GM04503 (cell line): ENCODE measurements at regions not wholly inside any gene's neighbourhood (a gene's known extent, or its start where the extent isn't known, plus 50 kb on each side); places are given as distances from the start of the nearest gene placed in this dataset.
"Not testable (repeated sequence)": the region's sequence is repeated elsewhere in the genome, so short reads cannot be mapped to it uniquely, and the experiment has no call there.

ENCODE experiments used
- DNase-seq: peaks from one replicate; pipeline ENCODE4 v3.0.0-alpha.2; 2012; ENCODE audit warnings: low read depth

DNA sequence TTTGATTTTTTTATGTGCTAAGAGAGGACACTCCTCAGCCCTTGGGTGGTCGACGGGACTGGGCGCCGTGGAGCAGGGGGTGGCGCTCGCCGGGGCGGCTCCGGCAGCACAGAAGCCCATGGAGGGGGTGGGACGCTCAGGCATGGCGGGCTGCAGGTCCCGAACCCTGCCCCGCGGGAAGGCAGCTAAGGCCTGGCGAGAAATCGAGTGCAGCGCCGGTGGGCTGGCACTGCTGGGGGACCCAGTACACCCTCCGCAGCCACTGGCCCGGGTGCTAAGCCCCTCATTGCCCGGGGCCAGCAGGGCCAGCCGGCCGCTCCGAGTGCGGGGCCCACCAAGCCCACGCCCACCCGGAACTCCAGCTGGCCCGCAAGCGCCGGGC is 669.7 kb upstream of the CTNND2 start:
- DNase-seq, result not testable (repeated sequence)

DNA sequence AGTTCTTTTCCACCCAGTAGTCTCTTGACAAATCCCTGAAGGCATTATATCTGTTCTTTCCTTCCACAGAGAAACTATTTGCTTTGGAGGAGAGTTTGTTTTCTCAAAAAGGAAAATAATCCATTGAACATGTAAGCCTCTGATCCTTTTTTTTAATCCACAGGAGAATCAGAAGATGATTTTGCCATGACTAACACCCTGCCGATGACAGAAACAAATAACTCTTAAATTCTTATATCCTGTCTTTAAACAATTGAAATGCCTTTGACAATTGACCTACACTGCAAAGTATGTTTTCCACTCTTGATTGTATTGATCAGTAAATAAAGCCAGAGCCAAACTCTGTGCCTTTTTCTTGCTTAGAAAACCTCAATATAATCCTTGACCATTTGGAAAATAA is 666.4 kb upstream of the CTNND2 start:
- DNase-seq, result no peak

DNA sequence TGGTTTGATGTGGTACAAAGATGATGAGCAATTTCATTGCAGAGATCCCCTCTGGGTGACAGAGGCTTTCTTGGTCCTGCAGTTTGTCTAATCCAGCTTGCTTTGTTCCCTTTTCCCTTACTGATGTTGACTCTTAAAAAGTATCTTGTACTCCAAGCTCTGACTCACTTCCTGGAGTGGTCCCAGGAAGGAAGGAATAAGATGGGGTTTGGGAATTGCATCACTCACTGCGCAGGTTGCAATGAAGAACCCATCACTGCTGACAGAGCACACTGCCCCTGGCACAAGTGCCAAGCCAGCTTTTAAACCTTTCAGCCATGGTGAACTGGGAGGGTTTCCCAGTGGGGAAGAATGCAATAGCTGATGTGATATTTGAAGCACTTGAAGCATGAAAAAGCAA is 662.2 kb upstream of the CTNND2 start:
- no peak for DNase-seq

DNA sequence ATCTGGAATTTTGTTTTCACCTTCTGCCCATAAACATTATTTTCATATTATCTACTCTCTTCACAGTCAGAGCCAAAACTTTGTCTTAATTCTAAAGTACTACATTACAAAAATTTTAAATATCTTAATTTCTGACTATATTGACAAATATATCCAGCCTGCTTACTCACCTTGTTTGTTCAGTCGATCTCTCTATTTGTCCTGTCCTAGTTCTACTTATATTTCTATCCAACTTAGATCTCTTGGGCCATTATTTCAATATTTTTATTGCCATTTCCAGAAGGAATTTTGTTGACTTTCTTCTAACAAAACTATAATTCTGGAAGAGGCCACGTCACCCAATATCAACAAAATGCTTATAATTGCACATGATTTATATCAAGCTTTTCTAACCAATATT is 652.8 kb upstream of the CTNND2 start:
- DNase-seq, result no peak

DNA sequence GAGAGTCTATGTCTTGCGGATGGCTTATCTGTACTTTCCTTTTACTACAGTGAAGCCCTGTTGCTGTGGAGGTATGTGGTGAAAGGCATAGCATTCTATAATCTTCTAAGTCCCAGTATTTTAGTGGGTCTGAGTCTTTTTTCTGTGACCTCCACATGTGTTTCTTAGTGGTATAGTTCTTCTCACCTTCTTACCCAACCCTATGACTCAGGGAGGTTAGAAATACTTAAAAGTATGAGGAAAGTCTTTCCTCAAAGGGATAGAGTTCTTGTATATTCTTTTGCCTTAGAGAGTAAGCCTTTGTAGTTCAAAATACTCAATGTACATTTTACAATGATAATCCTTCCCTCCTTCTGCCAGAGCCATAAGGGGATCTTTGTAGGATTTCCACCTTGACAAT is 621.9 kb upstream of the CTNND2 start:
- DNase-seq, result no peak

DNA sequence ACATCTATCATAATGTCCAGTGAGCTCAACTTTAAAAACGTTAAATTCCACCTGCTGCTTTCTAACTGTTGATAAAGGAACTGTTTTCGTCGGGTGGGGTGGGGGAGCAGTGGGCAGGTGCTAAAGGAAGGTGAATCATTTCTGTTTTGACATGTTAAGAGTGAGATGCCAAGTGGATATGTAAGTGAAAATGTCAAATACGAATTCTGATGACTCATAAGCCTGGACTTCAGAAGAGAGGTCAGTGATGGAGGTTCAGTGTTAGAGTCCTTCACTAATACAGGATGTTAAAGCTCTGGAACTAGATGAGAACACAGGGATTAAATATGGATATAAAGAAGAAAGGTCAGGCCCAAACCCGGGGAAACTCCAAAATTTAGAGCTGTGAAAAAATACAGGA is 617.9 kb upstream of the CTNND2 start:
- DNase-seq, result no peak

DNA sequence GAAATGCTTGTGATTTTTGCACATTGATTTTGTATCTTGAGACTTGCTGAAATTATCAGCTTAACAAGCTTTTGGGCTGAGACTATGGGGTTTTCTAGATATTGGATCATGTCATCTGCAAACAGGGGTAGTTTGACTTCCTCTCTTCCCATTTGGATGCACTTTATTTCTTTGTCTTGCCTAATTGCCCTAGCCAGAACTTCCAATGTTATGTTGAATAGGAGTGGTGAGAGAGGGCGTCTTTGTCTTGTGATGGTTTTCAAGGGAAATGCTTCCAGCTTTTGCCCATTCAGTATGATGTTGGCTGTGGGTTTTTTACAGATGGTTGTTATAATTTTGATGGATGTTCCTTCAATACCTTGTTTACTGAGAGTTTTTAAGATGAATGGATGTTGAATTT is 600.7 kb upstream of the CTNND2 start:
- DNase-seq, result not testable (repeated sequence)

DNA sequence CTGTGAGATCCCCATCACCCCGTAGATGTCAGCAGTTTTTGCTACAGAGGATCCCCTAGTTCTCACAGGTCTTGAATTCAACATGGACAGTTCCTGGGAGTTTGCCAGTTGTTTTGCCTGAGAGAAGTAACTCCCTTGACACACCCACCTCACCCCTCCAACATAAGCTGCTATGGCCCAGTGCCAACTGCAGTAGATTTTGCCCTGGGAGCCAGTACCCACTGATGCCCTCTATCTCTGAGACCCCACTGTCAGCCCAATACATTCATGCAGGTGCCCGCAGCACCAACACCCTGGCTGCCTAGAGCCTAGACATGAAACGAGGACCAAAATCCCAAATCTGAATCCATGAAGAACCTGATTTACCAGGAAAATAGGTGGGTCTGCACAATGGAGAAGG is 583.9 kb upstream of the CTNND2 start:
- no peak for DNase-seq

DNA sequence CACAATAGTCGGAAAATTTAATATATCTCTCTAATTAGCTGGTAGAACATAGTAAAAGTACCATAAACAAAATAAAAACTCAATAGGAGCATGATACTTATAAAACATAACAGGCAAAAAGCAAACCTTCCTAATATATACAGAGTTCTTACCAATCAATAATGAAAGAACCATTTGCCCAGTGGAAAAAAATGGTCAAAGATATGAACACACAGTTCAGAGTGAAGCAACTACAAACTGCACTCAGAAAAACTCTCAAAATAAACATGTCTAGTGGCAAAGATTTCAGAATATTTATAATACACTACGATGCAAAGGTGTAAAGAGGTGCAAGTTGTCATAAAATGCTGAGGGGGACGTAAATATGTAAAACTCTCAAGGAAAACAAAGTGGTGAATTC is 576.2 kb upstream of the CTNND2 start:
- no peak for DNase-seq

DNA sequence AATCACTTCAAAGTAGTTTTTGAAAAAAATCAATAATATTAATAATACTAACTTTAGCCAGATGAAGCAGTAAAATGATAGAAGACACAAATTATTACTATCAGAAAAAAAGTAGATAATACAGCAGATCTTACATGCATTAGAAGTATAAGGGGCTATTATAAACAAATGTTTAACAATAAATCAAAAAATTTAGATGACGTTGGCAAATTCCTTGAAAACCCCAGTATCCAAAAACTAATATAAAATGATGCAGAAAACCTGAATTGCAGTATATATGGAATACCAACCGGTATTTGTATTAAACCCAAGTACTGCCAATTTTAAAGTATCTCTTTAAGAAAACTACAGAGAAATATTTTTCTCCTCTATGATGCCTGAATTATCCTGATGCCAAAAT is 573.3 kb upstream of the CTNND2 start:
- DNase-seq, result no peak

DNA sequence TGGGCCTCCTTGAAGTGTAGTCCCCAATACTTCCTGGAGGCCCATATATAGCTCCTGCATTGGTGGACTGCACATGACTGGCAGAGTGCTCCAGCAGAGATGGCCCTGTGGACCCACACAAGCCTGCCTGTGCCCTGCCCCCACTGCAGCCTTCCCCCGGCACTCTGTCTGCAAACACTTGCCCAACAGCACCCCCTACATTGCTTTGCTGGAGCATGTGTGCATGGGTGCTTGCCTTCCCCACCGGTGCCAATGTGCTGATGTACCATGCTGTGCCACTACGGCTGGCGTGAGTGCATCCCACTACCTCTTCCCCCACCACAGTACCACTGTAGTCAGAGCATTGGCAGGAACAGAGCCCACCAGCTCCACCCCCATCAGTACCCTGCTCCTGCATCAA is 563.6 kb upstream of the CTNND2 start:
- no peak for DNase-seq

DNA sequence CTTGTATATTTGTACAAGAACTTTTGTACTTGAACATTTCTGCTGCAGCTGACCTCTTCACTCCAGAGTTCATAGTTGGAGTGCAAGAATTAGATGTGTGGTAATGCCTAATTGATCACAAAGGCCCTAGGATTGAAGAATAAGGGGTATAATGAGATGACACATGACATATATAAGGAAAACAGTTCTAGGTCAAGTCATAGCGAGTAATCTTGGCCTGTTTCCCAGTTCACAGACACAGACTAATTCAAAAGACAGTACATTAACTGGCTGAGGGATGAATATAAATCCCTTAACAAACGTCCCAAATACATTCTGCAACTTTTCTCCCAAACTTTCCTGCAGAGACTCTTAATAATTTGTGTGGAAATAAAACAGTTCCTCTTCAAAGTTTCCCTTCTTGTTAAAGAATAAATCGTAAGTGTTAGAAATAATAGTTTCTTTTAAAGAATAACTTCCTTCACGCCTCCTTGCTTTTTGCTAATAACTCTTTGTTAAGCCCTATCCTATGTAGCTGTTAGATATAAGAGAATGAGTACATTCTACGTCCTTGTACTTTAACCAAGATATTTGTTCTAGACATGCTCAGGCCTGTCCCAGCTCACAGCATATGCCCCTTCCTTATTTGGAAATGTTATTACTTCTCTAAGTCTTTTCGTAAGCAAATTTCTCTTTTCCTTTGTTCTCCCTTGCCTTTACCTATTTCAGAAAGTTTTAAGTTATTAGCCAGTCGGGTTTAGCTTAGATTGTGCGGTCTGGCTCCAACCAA is 556.4 kb upstream of the CTNND2 start:
- DNase-seq, result no peak

DNA sequence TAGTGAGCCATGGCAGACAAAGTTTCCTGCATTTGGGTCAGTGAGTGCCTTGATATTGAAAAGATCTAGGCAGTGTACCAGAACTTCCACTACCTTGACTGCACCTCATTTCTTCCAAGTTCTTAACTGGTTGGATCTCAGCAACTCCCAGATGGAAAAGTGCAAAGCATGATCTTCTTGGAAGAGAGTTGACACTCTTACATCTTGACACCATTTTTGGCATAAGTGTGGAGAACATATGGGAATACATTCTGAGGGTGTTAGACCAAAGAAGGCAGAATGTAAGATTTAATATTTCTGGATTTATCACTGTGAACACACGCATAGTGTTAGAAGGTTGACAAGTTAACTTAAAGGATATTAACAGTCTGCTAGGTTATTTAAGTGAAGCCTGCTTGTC is 555.1 kb upstream of the CTNND2 start:
- DNase-seq, result no peak

DNA sequence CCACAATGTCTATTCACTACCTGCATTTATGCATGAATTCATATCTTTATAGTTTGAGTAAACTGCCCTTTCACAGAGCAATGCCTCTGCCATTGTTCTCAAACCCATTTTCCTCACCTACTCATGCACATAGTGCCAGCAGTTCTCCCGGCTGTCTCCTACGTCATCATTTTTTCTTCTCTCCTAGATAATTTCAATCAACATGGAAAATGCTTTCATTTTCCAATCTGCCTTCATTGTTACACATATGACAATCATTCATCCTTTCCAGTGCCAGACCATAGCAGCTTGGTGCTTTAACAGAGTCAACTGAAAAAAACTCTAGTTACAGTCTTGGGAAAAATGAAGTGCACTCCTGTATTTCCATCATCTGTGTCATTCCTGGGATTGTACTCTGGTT is 514.8 kb upstream of the CTNND2 start:
- no peak for DNase-seq

DNA sequence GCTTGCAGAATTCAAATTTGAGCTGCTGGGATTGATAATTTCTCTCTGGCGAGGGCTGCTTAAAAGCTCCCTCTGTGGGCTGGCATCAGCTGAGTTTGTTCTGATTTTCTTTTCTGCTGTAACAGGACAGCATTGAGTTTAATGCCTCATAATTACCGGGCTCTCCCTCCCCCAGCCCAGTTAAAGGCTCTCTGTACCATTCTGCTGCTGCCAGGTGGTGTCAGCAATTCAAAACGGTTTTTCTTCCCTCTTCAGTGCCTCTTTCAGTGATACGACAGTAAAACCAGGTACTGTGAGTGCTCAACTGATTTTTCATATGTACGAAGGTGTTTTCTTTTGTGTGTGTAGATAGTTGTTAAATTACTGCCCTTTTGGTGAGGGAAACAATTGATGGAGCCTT is 509.3 kb upstream of the CTNND2 start:
- DNase-seq, result no peak

DNA sequence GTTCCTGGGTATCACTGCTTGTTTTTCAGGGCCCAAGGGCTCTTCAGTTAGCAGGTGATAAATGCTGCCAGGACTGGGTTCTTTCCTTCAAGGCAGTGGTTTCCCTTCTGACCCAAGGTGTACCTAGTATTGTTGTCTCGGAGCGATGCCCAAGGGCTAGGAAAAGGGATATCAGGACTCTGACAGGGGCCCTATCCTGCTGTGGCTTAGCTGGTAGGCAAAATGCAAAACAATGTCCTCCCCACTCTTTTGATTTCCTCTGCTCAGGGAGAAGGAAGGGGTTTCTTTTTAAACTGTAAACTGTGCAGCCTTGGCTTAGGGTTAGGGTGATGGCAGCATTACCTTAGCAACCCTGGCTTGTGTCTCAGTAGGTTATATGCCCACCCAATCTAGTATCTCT is 508.8 kb upstream of the CTNND2 start:
- DNase-seq, result no peak

DNA sequence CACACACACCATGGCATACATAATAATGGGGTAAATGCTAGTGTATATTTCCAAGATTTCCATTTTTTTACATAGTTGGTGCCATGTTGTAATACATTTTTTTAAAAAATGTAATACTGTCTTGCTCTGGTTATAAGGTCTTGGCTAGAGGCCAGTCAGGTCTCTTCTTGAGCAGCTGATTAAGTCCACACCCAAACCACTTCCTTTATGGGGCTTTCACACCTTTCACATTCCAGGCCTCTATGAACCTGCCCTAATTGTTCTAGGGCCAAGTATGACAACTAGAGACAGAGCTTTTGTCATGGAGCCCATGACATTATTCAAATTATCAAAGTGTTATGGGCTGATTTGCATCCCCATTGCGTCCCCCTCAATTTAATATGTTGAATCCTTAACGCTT is 495.6 kb upstream of the CTNND2 start:
- no peak for DNase-seq

DNA sequence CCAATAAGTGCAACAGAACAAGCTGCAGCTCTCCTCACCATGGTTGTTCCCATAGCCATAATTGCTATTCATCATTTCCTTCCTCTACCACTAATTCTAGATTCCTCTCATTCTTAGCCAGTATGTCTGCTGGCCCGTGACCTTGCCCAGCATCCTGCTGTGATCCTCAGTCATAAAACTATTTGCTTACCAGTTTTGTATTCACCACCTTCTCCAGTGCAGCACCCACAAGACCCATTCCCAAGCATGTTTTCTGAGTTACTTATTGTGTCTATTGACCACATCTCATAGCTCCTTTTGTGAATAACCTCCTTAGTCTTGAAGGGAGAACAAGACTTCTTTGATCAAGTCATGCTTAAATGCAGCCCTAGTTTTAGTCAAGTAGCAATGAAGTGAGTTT is 488.0 kb upstream of the CTNND2 start:
- DNase-seq, result no peak

DNA sequence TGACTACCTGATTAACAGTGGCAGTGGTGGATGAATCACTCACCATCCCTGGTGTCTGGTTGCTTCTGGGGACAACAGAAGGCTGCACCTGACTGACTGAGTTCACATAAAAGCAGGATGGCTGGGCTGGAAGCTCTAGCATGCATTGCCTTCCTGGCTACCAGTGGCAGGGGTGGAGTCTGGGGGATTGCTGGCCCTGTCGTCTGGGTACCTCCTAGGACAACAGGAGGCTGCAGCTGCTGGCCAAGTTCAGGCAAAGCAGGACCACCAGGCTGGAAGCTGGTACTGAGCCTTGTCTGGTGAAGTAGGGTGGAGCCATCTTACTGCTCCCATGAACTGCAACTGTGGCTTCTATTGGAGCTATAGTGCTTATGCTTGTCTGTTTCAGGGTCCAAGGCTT is 480.8 kb upstream of the CTNND2 start:
- DNase-seq, result no peak

DNA sequence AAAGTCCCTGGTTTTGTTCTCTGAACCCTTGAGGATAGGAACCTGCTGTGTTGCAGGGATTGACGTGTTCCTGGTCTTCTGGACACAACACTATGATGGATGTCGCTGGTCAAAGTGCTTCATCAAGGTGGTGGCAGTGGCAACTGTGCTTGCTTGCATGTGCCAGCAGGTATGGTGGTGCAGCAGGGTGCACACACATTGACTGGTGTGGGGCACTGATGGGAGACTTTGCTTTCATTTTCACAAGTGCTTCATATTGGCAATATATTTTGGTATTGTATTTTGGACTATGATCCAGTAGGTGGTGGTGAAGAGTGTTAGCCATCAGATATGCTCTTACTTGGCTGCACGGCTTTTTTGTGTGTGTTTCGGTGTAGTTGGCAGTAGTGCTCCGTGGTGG is 479.8 kb upstream of the CTNND2 start:
- no peak for DNase-seq

DNA sequence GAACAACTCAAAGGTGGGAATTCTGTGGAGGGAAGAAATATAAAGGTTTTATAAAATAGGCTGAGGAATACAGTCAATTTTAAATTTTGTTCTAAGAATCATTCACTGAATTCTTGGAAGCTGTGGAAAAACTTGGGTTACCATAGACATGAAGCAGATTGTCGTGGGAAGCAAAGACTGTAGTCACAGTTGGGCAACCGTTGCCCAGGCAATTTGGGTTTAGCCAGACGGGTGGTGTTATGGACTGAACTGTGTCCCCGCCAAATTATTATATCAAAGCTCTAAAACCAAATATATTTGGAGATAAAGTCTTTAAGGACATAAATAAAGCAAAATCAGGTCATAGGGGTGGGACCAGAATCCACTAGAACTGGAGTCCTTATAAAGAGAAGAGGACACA is 463.7 kb upstream of the CTNND2 start:
- no peak for DNase-seq

DNA sequence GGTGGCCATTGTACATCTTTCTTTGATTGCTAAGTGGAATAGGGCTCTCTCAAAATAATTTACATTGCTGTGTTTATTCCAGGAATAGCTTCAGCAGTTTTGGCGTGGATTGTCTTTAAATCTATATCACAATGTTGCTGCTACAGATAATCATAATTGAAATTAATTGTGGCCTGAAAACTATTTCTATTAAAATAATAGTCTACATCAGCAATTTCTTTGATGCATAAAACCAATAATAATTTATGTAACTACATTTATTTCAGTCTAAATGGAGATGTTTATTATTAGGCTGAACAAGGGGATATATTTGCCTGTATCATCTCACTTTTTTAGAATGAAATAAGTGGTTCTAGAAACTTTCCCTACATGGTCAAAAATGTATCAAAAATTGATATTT is 456.0 kb upstream of the CTNND2 start:
- DNase-seq, result no peak

DNA sequence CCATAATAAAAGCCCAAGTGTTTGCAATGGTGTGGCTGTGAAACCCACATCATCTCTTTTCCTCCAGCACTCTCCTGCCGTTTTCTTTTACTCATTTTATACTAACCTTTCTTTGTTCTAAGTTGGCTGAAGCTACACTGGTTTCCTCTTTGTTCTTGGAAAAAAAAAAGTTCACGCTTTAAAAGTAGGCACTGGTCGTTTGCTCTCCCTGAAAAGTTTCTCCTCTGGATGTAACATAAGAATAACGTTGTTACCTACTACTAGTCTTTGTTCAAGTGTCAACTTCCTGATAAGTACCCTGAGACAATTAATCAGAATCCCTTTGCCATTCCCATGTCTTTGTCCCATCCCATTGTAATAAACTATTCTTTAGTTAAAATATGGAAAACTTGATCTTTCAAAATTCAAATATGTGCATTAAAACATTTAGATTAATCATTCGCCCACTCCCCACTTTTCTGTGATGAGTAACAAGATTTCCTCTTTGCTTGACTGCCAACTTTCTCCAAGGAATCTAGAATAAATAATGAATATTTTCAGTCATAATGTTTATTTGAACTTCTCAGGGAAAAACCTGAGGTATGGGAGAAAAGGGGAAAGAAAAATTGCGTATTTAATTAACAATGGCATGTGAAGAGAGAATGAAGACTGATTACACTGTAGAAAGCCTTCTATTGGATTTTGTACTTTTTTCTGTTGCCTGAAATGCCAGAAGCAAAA is 454.3 kb upstream of the CTNND2 start:
- no peak for DNase-seq

DNA sequence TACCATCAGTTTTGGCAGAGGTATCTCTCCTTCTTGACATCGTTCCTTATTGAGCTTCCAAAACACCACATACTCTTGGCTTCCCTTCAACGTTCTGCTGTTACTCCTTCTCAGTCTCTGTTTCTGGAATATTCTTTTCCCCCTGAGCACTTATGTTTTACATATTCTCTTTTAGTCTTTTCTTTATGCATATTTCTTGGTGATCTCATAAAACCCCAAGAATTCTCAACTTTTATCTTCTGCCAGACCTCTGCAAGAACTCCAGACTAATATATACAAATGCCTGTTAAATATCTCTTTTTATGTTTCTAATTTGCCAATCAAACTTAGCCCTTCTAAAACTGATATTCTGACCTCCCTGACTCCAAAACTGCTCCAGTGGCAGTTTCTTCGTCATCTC is 453.4 kb upstream of the CTNND2 start:
- no peak for DNase-seq
